Esophagus muscularis mucosa (tissue), 3 donors: ENCODE measurements at regions not wholly inside any gene's neighbourhood (a gene's known extent, or its start where the extent isn't known, plus 50 kb on each side); places are given as distances from the start of the nearest gene placed in this dataset.

Source experiments
- POLR2A ChIP-seq: fragments of 450-650 bp; IDR thresholded peaks from one replicate; pipeline ENCODE4 v1.6.1; 2017; ENCODE audit warnings: antibody characterized with exemption, moderate library complexity, mild to moderate bottlenecking, low read depth
- TF ChIP-seq, protein P1 (sequence below), 3 experiments: fragments of 200-600 bp in 2 of 3; fragments of 450-650 bp in 1 of 3; sonication (generic) in 2 of 3; IDR thresholded peaks; one replicate each; pipeline ENCODE4 v1.5.1; 2017 to 2019; ENCODE audit warnings: antibody characterized with exemption in 3 of 3, mild to moderate bottlenecking in 2 of 3, moderate library complexity in 1 of 3

DNA sequence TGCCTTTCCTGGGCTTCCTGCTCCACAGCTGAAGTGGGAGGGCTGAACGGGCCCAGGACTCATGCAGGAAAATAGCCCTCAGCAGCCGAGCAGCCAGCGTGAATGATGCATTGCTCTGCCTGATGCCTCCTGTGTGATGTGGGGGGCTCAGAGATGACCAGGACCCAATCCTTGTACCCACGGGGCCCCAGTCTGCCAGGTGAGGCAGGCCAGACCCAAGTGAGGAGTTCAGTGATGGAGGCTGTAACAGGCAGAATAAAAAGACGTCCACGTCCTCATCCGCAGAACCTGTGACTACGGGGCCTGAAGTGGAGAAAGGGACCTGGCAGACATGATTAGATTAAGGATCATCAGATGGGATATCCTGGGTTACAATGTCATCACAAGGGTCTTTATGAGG, 194.9 kb upstream of the HDAC4 start:
- TF ChIP-seq, protein P1, sequence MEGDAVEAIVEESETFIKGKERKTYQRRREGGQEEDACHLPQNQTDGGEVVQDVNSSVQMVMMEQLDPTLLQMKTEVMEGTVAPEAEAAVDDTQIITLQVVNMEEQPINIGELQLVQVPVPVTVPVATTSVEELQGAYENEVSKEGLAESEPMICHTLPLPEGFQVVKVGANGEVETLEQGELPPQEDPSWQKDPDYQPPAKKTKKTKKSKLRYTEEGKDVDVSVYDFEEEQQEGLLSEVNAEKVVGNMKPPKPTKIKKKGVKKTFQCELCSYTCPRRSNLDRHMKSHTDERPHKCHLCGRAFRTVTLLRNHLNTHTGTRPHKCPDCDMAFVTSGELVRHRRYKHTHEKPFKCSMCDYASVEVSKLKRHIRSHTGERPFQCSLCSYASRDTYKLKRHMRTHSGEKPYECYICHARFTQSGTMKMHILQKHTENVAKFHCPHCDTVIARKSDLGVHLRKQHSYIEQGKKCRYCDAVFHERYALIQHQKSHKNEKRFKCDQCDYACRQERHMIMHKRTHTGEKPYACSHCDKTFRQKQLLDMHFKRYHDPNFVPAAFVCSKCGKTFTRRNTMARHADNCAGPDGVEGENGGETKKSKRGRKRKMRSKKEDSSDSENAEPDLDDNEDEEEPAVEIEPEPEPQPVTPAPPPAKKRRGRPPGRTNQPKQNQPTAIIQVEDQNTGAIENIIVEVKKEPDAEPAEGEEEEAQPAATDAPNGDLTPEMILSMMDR (IDR thresholded peaks at IDR 0.05), result no peak
- TF ChIP-seq POLR2A, result no peak
